Calu3 (cell line): ENCODE measurements at regions not wholly inside any gene's neighbourhood (a gene's known extent, or its start where the extent isn't known, plus 50 kb on each side); places are given as distances from the start of the nearest gene placed in this dataset.
"Not testable (repeated sequence)": the region's sequence is repeated elsewhere in the genome, so short reads cannot be mapped to it uniquely, and the experiment has no call there.

Experiments
- BruUV-seq: library from RNA; stranded (reverse); fragments of 400-500 nt; replicated peaks from 2 replicates; lab custom pipeline; 2021; lab: Mats Ljungman, UMichigan
- CTCF ChIA-PET: fragments of 300-600 bp; sonication (Branson Sonifier 250); formaldehyde crosslinking; loops from one replicate; lab custom pipeline; 2022; ENCODE audit warnings: antibody characterized with exemption; lab: Charles Lee
- DNase-seq: peaks from one replicate; pipeline ENCODE4 v3.0.0; 2022
- H3K27ac Mint-ChIP-seq: one replicate; pipeline ENCODE4 v1.8.0; 2022; ENCODE audit warnings: mixed read lengths; ENCODE audit not compliant: unreplicated experiment
- H3K27me3 Mint-ChIP-seq: one replicate; pipeline ENCODE4 v1.8.0; 2022; ENCODE audit warnings: mixed read lengths; ENCODE audit not compliant: unreplicated experiment
- H3K36me3 Mint-ChIP-seq: one replicate; pipeline ENCODE4 v1.8.0; 2022; ENCODE audit warnings: mild to moderate bottlenecking, moderate library complexity, mixed read lengths; ENCODE audit not compliant: insufficient read depth, unreplicated experiment
- H3K4me1 Mint-ChIP-seq: one replicate; pipeline ENCODE4 v1.8.0; 2022; ENCODE audit warnings: mild to moderate bottlenecking, low read depth, mixed read lengths; ENCODE audit not compliant: unreplicated experiment
- H3K4me3 Mint-ChIP-seq: one replicate; pipeline ENCODE4 v1.8.0; 2022; ENCODE audit warnings: mild to moderate bottlenecking, low read depth, moderate library complexity, mixed read lengths; ENCODE audit not compliant: unreplicated experiment
- H3K9me3 Mint-ChIP-seq: one replicate; pipeline ENCODE4 v1.8.0; 2022; ENCODE audit warnings: low read depth, mixed read lengths; ENCODE audit not compliant: unreplicated experiment
- intact Hi-C: fragments of 100-400 bp; cut with micrococcal nuclease; formaldehyde crosslinking; loops from one replicate; pipeline ENCODE4 v1.10.0; 2022; ENCODE audit not compliant: unreplicated experiment
- TF ChIP-seq, protein P1 (sequence below): fragments of 200-600 bp; IDR thresholded peaks from one replicate; pipeline ENCODE4 v1.8.0; 2022; ENCODE audit warnings: antibody characterized with exemption; ENCODE audit not compliant: unreplicated experiment

DNA sequence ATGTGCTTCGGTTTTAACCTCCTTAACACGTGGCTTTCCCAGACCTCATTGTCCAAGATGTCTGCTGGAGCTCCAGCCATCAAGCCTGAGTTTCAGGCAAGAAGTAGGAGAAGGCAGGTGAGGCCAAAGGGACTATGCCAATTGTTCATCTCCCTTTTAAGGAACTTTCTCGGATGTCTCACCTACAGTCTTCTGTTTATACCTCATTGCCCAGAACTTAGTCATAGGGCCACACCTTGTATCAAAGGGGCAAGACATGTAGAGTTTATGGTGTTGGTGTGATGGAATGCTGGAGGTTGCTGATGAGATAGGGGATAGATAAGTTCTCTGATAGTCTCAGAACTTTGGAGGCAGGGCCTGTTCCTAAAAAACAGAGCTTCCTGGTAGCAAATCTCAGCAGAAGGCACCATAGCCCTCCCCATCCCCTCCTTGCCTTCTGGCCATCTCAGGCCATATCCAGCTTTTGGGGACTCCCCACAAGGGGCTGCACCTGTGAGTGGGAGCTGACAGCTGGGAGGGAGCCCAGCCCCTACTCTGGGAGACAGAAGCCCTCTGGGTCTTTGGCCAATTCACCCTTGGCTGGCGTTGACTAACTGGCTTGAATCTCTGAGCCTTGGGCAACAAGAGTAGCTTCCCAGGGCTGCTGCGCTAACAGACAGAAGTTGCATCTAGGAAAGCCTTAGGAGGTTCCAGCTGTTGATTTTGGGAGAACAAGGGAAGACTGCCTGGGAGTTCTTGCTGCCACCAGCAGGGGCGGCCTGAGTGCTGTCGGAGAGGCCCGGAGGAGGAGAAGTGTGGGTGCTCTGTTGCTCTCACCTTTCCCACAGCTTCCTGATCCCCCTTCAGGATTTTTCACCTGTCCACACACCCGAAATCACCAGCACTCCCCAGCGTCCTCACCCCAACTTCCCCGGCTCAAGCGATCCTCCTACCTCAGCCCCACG, 149.8 kb upstream of the THY1 start:
- Mint-ChIP-seq H3K27ac (no peak overlapping the region), H3K4me3 (no peak overlapping the region), H3K36me3 (no peaks in the 10 kb centered on the region), H3K27me3 (no peaks in the 10 kb centered on the region), H3K9me3 (no peaks in the 10 kb centered on the region), H3K4me1 (no peaks in the 10 kb centered on the region)
- no TSS peak for BruUV-seq
- DNase-seq, result no peak
- CTCF ChIA-PET, result no interaction called here
- TF ChIP-seq, protein P1, sequence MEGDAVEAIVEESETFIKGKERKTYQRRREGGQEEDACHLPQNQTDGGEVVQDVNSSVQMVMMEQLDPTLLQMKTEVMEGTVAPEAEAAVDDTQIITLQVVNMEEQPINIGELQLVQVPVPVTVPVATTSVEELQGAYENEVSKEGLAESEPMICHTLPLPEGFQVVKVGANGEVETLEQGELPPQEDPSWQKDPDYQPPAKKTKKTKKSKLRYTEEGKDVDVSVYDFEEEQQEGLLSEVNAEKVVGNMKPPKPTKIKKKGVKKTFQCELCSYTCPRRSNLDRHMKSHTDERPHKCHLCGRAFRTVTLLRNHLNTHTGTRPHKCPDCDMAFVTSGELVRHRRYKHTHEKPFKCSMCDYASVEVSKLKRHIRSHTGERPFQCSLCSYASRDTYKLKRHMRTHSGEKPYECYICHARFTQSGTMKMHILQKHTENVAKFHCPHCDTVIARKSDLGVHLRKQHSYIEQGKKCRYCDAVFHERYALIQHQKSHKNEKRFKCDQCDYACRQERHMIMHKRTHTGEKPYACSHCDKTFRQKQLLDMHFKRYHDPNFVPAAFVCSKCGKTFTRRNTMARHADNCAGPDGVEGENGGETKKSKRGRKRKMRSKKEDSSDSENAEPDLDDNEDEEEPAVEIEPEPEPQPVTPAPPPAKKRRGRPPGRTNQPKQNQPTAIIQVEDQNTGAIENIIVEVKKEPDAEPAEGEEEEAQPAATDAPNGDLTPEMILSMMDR, result no peak
- intact Hi-C loops, result no loop called here

DNA sequence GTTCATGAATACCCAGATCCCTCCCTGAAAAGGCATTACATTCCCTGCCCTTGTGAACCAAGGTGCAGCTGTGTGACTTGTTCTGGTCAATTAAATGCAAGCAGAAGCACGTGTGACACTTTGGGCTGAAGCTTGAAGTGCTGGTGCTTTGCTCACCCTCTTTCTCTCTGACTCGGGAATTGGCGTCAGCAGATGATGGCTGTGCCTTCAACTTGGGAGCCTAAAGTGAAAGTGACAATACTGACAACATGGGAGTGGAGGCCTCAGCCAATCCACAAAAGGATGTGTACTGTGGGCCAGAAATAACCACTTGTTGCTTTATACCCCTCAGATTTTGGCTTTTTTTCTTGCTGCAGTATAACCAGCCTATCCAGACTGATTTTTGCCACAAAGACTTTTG, 148.3 kb upstream of the THY1 start:
- Mint-ChIP-seq H3K4me3 (no peak overlapping the region), H3K4me1 (peaks cover 12% of the 10 kb centered on the region), H3K9me3 (no peaks in the 10 kb centered on the region), H3K36me3 (no peaks in the 10 kb centered on the region), H3K27me3 (no peaks in the 10 kb centered on the region), H3K27ac (no peak overlapping the region)
- CTCF ChIA-PET, result no interaction called here
- no peak for DNase-seq
- no TSS peak for BruUV-seq
- intact Hi-C loops, result no loop called here
- TF ChIP-seq, protein P1, result no peak

DNA sequence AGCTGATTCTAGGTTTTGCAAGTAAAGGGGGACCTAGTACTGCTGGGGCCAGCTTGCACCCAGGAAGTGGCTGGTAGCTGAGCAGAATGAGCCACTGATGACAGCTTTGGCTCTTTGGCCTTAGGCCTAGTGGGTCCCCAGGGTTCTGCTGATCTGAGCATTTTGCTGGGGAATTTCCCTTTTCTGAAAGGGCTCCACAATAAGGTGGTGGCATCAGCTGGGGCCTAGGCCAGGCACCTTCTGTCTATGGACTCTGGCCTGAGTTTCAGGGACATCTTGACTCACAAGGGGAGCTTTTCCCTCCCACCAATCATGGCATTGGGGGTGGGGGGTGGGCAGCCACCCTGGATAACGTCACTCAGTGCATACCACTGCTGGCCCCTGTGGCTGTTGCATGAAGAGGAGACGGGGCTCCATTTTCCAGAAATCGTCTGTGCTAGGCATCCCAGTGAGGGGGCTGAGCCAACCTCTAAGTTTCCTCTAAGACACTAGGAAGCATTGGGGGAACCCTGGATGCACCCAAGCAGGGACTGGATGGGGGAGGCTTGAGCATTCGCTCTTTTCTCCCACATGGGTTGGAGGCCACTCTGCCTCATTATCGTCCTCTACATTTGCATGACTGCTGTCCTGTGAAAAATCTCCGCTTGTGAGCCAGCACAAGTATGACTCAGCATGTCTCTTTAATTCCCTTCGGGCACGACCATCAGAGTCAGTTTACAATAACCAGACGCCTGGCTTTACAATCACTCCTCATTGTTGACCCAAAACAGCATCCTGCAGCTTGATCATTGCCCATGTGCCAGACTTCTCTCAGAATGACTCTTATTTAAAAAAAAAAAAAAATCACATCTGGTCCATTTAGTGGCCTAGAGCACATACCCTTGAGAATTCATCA, 145.0 kb upstream of the THY1 start:
- no TSS peak for BruUV-seq
- no peak overlapping the region for H3K4me3 Mint-ChIP-seq
- peaks cover 21% of the 10 kb centered on the region for H3K4me1 Mint-ChIP-seq
- DNase-seq, result no peak
- CTCF ChIA-PET, result interaction anchor here (0.6 to 2.0 kb wide), 3 partner anchors 13 to 33 kb away, joined by 4 to 7 read pairs (median 5); no protein-coding TSS in a partner anchor
- no peaks in the 10 kb centered on the region for H3K36me3 Mint-ChIP-seq
- intact Hi-C loops, result no loop called here
- H3K27ac Mint-ChIP-seq, result peak overlapping the region; percentile 31
- TF ChIP-seq, protein P1, result no peak
- H3K27me3 Mint-ChIP-seq, result no peaks in the 10 kb centered on the region
- no peaks in the 10 kb centered on the region for H3K9me3 Mint-ChIP-seq

DNA sequence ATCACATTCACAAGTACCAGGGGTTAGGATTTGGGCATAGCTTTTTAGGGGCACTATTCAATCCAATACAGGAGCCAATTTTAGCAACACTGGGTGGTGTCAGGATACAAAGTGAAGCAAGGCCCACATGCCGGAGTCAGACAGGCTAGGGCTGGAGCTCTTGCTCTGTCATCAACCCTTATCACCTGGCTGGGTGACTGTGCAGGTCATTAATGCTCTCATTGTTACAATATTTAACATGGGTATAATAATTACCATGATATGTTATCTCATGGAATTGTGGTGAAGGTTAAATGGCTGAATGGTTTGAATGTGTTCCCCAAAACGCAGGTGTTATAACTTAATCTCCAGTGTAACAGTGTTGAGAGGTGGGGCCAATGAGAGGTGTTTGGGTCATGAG, 143.3 kb upstream of the THY1 start:
- peak; percentile 48 for DNase-seq
- CTCF ChIA-PET, result interaction anchor here (2.0 kb wide), 1 partner anchor 32 kb away, joined by 5 read pairs; no protein-coding TSS in a partner anchor
- intact Hi-C loops, result no loop called here
- TF ChIP-seq, protein P1, result no peak
- H3K36me3 Mint-ChIP-seq, result no peaks in the 10 kb centered on the region
- no peaks in the 10 kb centered on the region for H3K27me3 Mint-ChIP-seq
- BruUV-seq, result no TSS peak
- no peak overlapping the region for H3K4me3 Mint-ChIP-seq
- H3K4me1 Mint-ChIP-seq, result peaks cover 21% of the 10 kb centered on the region
- no peaks in the 10 kb centered on the region for H3K9me3 Mint-ChIP-seq
- H3K27ac Mint-ChIP-seq, result no peak overlapping the region

DNA sequence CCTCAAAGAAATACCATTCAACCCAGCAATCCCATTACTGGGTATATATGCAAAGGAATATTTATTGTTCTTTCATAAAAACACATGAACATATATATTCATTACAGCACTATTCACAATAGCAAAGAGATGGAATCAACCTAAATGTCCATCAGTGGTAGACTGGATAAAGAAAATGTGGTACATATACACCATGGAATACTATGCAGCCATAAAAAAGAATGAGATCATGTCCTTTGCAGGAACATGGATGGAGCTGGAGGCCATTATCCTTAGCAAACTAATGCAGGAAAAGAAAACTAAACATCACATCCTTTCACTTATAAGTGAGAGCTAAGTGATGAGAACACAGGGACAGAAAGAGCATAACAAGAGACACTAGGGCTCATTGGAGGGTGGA, 142.7 kb upstream of the THY1 start:
- H3K27ac Mint-ChIP-seq, intact Hi-C loops, BruUV-seq, H3K36me3 Mint-ChIP-seq, CTCF ChIA-PET, H3K27me3 Mint-ChIP-seq, DNase-seq, H3K4me3 Mint-ChIP-seq, H3K9me3 Mint-ChIP-seq: not testable (repeated sequence)
- H3K4me1 Mint-ChIP-seq, result peaks cover 21% of the 10 kb centered on the region
